Naive thymus-derived CD8-positive, alpha-beta T cell (primary cell): ENCODE measurements at regions not wholly inside any gene's neighbourhood (a gene's known extent, or its start where the extent isn't known, plus 50 kb on each side); places are given as distances from the start of the nearest gene placed in this dataset.

ENCODE experiments used
- ATAC-seq, 2 donors: fragments of 150-1000 bp; cut with Tn5 transposase in 1 of 2; sonication (Bioruptor Pico), chemical (Tn5 transposase) in 1 of 2; 1 replicate in 1 of 2; 2 replicates in 1 of 2; pipeline ENCODE4 v1.10.0; 2021; ENCODE audit warnings: mild to moderate bottlenecking in 2 of 2, moderate library complexity in 2 of 2
- POLR2A ChIA-PET: fragments of 350-600 bp; sonication (Branson Sonifier 250); formaldehyde crosslinking; loops from one replicate; lab custom pipeline; 2021; ENCODE audit warnings: antibody characterized with exemption; lab: Charles Lee
- DNase-seq, 10 donors: peaks; one replicate each; pipeline versions ENCODE4 v3.0.0 to v3.0.0-alpha.2; 2020 to 2022
- H3K27ac Mint-ChIP-seq, 10 donors: one replicate each; pipeline ENCODE4 v1.8.0; 2020 to 2022; ENCODE audit warnings: mild to moderate bottlenecking in 10 of 10, mixed read lengths in 10 of 10, moderate library complexity in 4 of 10, inconsistent platforms in 1 of 10
- H3K27me3 Mint-ChIP-seq, 5 donors: one replicate each; pipeline ENCODE4 v1.8.0; 2021 to 2022; ENCODE audit warnings: mixed read lengths in 5 of 5
- H3K36me3 Mint-ChIP-seq, 3 donors: one replicate each; pipeline ENCODE4 v1.8.0; 2020 to 2022; ENCODE audit warnings: mixed read lengths in 3 of 3, mild to moderate bottlenecking in 2 of 3, inconsistent platforms in 1 of 3
- H3K4me1 Mint-ChIP-seq, 4 donors: one replicate each; pipeline ENCODE4 v1.8.0; 2021 to 2022; ENCODE audit warnings: mixed read lengths in 4 of 4
- H3K4me3 Mint-ChIP-seq, 10 donors: one replicate each; pipeline ENCODE4 v1.8.0; 2020 to 2022; ENCODE audit warnings: mild to moderate bottlenecking in 10 of 10, mixed read lengths in 10 of 10, moderate library complexity in 6 of 10, inconsistent platforms in 1 of 10
- H3K9me3 Mint-ChIP-seq, 9 donors: one replicate each; pipeline ENCODE4 v1.8.0; 2020 to 2022; ENCODE audit warnings: mixed read lengths in 9 of 9, mild to moderate bottlenecking in 3 of 9, inconsistent platforms in 1 of 9, moderate library complexity in 1 of 9

DNA sequence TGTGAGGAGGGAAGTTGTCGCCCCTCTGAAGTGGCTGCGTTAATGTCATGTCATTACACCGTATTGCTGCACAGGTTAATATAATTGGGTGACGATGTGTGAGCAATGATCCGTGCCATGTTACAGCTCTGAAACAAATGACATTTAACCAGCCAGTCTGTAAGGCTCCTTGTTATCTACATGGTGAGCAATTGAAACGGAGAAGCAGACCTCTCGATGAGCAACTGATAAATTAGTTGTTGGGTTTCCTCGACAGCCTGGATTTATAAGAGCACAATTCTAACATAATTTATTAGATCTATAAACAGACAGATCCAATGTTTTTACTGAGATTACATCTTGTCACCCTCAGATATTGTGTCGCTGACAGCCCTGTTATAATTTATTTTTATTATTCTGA, 49.9 kb upstream of the MAFB start:
- DNase-seq (no peak), ATAC-seq (no peak)
- POLR2A ChIA-PET, result no interaction called here
- H3K4me1 Mint-ChIP-seq, result peaks cover 0 to 4% (median 0%) of the 10 kb centered on the region in 4 donors
- H3K4me3 Mint-ChIP-seq, result no peak overlapping the region
- H3K27me3 Mint-ChIP-seq, result peaks cover 12 to 39% (median 19%) of the 10 kb centered on the region in 5 donors
- H3K9me3 Mint-ChIP-seq, result peaks cover 0 to 5% (median 0%) of the 10 kb centered on the region in 9 donors
- H3K36me3 Mint-ChIP-seq, result no peaks in the 10 kb centered on the region
- no peak overlapping the region for H3K27ac Mint-ChIP-seq

DNA sequence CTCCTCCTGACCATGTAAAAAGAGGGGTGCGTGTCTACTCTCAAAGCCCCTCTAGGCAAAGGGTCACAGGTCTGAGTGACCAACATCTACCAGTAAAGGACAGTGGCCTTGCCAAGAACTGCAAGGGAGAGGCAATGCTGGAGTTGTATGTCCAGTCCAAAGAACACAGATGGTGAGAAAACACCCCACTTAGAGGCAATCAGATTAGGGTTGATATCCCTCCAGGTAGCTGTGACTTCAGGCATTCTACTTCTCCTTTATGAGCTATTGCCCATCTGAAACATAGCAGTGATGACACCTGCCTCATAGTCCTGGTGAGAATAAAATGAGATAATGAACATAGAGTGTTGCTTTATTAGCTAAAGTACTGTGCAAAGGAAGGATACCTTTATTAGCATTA, 50.8 kb upstream of the MAFB start:
- Mint-ChIP-seq H3K27me3 (peaks cover 11 to 42% (median 15%) of the 10 kb centered on the region in 5 donors), H3K36me3 (no peaks in the 10 kb centered on the region), H3K9me3 (peaks cover 0 to 5% (median 0%) of the 10 kb centered on the region in 9 donors), H3K4me3 (no peak overlapping the region), H3K4me1 (peaks cover 0 to 7% (median 0%) of the 10 kb centered on the region in 4 donors), H3K27ac (no peak overlapping the region)
- no peak for ATAC-seq
- POLR2A ChIA-PET, result no interaction called here
- DNase-seq, result no peak

GRCh38 chr20:40741507-40742106, 52.6 kb upstream of the MAFB start:
- Mint-ChIP-seq H3K36me3 (no peaks in the 10 kb centered on the region), H3K4me1 (peaks cover 0 to 7% (median 0%) of the 10 kb centered on the region in 4 donors), H3K27ac (no peak overlapping the region), H3K9me3 (no peaks in the 10 kb centered on the region), H3K4me3 (no peak overlapping the region), H3K27me3 (peaks cover 2 to 33% (median 8%) of the 10 kb centered on the region in 5 donors)
- POLR2A ChIA-PET, result no interaction called here
- DNase-seq (peak in 4 of 10 donors; percentile 5 to 36 (median 26)), ATAC-seq (no peak)

DNA sequence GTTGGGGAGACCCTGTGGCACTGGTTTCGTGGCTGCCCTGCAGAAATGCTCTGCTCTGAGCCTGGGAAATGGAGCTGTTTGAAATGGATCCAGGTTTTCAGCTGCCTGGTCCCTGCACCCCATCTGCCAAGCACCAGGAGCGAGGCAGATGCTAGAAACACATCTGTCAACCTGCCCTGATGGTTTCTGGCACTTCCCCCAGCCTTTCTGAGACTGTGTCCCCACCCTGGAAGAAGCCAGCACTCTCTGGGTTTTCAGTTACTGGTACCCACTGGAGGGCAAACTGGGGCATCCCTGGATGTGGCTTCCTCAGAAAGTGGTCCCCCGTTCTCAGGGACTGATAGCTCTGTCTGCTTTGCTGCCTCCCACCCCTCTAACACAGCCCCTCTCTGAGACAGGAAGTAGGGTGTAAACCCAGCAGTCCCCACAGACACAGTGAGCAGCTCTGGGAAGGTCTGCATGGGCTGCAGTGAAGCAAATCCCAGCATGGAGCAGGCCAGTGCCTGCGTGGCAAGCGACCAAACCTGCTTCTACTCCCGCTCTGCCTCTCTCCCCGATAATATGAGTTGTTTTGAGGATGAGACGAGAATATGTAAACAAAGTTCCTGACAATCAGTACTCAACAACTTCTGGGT, 54.2 kb upstream of the MAFB start:
- peaks cover 2 to 28% (median 7%) of the 10 kb centered on the region in 5 donors for H3K27me3 Mint-ChIP-seq
- H3K4me3 Mint-ChIP-seq, result no peak overlapping the region
- POLR2A ChIA-PET, result no interaction called here
- ATAC-seq, result no peak
- no peaks in the 10 kb centered on the region for H3K9me3 Mint-ChIP-seq
- no peak for DNase-seq
- no peaks in the 10 kb centered on the region for H3K36me3 Mint-ChIP-seq
- H3K27ac Mint-ChIP-seq, result no peak overlapping the region
- peaks cover 0 to 7% (median 0%) of the 10 kb centered on the region in 4 donors for H3K4me1 Mint-ChIP-seq

GRCh38 chr20:40744072-40744817, 55.2 kb upstream of the MAFB start:
- Mint-ChIP-seq H3K27me3 (peaks cover 2 to 30% (median 7%) of the 10 kb centered on the region in 5 donors), H3K27ac (no peak overlapping the region), H3K36me3 (no peaks in the 10 kb centered on the region), H3K4me1 (peaks cover 0 to 7% (median 0%) of the 10 kb centered on the region in 4 donors), H3K4me3 (no peak overlapping the region), H3K9me3 (no peaks in the 10 kb centered on the region)
- DNase-seq (no peak), ATAC-seq (no peak)
- POLR2A ChIA-PET, result no interaction called here

DNA sequence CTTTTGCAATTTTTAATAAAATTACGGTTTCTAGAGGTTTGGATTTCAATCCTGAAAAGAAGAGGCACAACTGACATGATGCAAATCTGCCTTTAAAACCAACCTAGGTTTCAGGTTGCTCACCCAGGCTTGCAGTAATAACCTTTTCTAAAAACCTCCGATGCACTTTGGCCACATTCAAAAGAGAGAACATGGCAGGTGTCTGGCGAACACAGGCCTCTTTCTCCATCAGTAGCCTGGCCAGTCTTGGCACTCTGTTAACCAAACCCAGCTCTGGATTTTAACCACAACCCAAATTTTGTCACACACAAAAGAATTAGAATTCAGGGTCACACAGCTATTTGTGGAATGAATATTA, 55.8 kb upstream of the MAFB start:
- peaks cover 2 to 30% (median 7%) of the 10 kb centered on the region in 5 donors for H3K27me3 Mint-ChIP-seq
- DNase-seq, result no peak
- no peak overlapping the region for H3K27ac Mint-ChIP-seq
- POLR2A ChIA-PET, result no interaction called here
- peaks cover 0 to 7% (median 0%) of the 10 kb centered on the region in 4 donors for H3K4me1 Mint-ChIP-seq
- ATAC-seq, result no peak
- H3K9me3 Mint-ChIP-seq, result no peaks in the 10 kb centered on the region
- no peak overlapping the region for H3K4me3 Mint-ChIP-seq
- no peaks in the 10 kb centered on the region for H3K36me3 Mint-ChIP-seq

DNA sequence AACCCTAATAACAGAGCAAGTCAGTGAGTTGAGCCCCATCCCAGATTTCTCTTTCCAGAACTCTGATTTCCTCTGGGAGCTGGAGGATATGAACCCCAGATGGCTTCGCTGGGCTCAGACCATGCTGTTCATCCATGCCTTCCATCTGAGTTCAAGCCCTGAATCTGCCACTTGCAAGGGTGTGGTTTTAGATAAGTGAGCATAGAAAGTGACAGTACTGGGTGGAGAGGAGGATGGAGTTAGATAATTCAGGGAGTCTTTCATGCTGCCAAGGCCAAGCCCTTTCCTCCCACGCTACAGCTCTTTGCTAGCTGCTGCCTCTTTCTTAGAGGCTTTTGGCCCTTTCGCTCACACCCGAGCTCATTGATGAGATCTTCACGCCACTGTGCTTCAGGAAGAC, 57.2 kb upstream of the MAFB start:
- Mint-ChIP-seq H3K9me3 (no peaks in the 10 kb centered on the region), H3K27me3 (peaks cover 2 to 30% (median 7%) of the 10 kb centered on the region in 5 donors)

GRCh38 chr20:40748182-40748581, 59.1 kb upstream of the MAFB start:
- H3K27me3 Mint-ChIP-seq, result peaks cover 2 to 33% (median 7%) of the 10 kb centered on the region in 5 donors
- H3K4me3 Mint-ChIP-seq, result no peak overlapping the region
- ATAC-seq (no peak), DNase-seq (no peak)
- peaks cover under 1 to 7% (median 2%) of the 10 kb centered on the region in 4 donors for H3K4me1 Mint-ChIP-seq
- peaks cover 0 to under 1% (median 0%) of the 10 kb centered on the region in 3 donors for H3K36me3 Mint-ChIP-seq
- H3K9me3 Mint-ChIP-seq, result no peaks in the 10 kb centered on the region
- POLR2A ChIA-PET, result no interaction called here
- H3K27ac Mint-ChIP-seq, result no peak overlapping the region

More for the DNA sequence above, 57.2 kb upstream of the MAFB start:
- Mint-ChIP-seq H3K36me3 (no peaks in the 10 kb centered on the region), H3K4me3 (no peak overlapping the region), H3K4me1 (peaks cover 0 to 7% (median 0%) of the 10 kb centered on the region in 4 donors), H3K27ac (no peak overlapping the region)
- ATAC-seq (no peak), DNase-seq (no peak)
- POLR2A ChIA-PET, result no interaction called here

DNA sequence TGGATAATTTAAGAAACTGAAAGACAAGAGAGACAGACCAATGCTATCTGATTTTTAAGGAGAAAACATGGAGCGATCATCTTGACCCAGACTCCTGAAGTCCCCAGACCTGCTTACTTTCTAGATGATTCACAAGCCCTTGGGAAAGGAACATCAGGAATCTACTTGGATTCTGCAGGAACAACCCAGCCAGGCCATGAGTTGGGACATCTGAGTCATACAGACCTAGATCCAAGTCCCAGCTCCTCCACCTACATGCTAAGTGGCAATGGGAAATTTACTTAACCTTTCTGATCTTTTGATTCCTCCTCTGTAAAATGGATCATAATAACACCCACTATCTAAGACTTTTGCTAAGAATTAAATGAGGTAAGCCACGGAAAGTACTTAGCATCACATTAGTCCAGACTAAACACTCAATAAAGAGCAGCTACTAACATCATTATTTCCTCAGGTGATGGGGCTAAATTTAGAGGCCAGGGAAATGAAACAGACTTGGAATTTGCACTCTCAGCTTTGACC, 61.0 kb upstream of the MAFB start:
- ATAC-seq (no peak), DNase-seq (no peak)
- no peak overlapping the region for H3K27ac Mint-ChIP-seq
- no peak overlapping the region for H3K4me3 Mint-ChIP-seq
- H3K9me3 Mint-ChIP-seq, result no peaks in the 10 kb centered on the region
- POLR2A ChIA-PET, result no interaction called here
- H3K4me1 Mint-ChIP-seq, result peaks cover 3 to 6% (median 5%) of the 10 kb centered on the region in 4 donors
- peaks cover 0 to 28% (median 6%) of the 10 kb centered on the region in 5 donors for H3K27me3 Mint-ChIP-seq
- H3K36me3 Mint-ChIP-seq, result peaks cover 0 to 3% (median 0%) of the 10 kb centered on the region in 3 donors

- DNase-seq (no peak), ATAC-seq (no peak)
- Mint-ChIP-seq H3K9me3 (no peaks in the 10 kb centered on the region), H3K36me3 (peaks cover 0 to 3% (median 0%) of the 10 kb centered on the region in 3 donors), H3K4me1 (peaks cover 3 to 6% (median 5%) of the 10 kb centered on the region in 4 donors), H3K27ac (no peak overlapping the region), H3K27me3 (peaks cover 0 to 23% (median 6%) of the 10 kb centered on the region in 5 donors), H3K4me3 (no peak overlapping the region)
- POLR2A ChIA-PET, result no interaction called here
These were observed 61.6 kb upstream of the MAFB start for GRCh38 chr20:40750541-40751035.

DNA sequence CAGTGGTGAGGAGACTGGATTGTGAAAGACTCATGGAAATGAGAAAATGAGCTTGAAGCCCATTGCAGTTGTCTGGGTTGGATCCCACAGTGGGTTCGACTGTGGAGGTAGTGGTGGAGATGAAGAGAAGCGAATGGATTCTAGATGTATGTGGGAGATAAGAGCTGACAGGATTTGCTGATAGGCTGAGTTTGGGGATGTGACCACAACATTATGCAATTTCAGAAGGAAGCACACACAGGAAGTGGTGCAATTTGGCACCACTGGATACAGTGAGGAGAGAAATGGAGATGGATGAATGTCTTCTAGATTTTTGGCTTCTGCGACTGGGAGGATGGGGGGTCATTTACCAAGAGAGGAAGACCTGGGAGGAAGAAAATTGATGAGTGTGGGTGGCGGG, 64.4 kb upstream of the MAFB start:
- POLR2A ChIA-PET, result no interaction called here
- Mint-ChIP-seq H3K27me3 (peaks cover 0 to 11% (median 4%) of the 10 kb centered on the region in 5 donors), H3K9me3 (no peaks in the 10 kb centered on the region), H3K4me3 (no peak overlapping the region), H3K36me3 (peaks cover 0 to 3% (median 0%) of the 10 kb centered on the region in 3 donors), H3K4me1 (peaks cover 22 to 31% (median 24%) of the 10 kb centered on the region in 4 donors), H3K27ac (peak overlapping the region in 1 of 10 donors; percentile 78)
- DNase-seq (no peak), ATAC-seq (no peak)

DNA sequence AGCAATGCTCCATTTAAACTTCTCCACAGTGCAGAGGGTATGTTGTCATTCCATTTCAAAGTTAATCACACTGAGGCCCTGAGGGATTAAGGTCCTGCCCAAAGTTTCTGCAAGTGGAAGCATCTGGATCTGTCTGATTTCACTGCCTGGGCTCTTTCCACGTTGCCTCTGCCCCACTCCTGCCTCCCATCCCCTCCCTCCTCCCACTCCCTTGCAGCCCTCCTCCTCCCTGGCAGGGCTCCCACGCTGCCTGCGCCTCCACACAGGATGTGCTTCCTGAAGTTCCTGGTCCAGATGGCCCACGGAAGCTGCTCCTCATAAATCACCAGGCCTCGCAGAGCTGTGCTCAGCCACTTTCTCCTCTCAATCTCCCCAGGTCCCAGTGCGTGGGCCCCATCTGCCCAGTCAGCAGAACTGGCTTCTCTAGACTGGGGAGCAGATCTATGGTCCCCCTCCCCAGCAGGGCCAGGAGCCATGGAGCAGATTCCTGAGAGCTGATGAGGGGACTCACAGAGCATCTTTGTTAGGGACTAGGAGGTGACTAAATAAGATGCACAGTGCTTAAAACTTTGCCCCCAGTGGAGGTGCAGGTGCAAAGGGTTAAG, 65.4 kb upstream of the MAFB start:
- H3K36me3 Mint-ChIP-seq, result peaks cover 0 to 3% (median 0%) of the 10 kb centered on the region in 3 donors
- H3K27me3 Mint-ChIP-seq, result peaks cover 0 to 11% (median 3%) of the 10 kb centered on the region in 5 donors
- POLR2A ChIA-PET, result no interaction called here
- no peak for ATAC-seq
- H3K4me3 Mint-ChIP-seq, result no peak overlapping the region
- H3K27ac Mint-ChIP-seq, result no peak overlapping the region
- H3K9me3 Mint-ChIP-seq, result no peaks in the 10 kb centered on the region
- H3K4me1 Mint-ChIP-seq, result peaks cover 22 to 32% (median 24%) of the 10 kb centered on the region in 4 donors
- no peak for DNase-seq
